T-helper 2 cell (primary cell): ENCODE measurements at regions not wholly inside any gene's neighbourhood (a gene's known extent, or its start where the extent isn't known, plus 50 kb on each side); places are given as distances from the start of the nearest gene placed in this dataset.
"Not testable (repeated sequence)": the region's sequence is repeated elsewhere in the genome, so short reads cannot be mapped to it uniquely, and the experiment has no call there.

Experiments
- DNase-seq, 5 experiments: peaks; one replicate each; pipeline versions ENCODE4 v3.0.0 to v3.0.0-alpha.2; 2012 to 2022

- DNase-seq, result no peak
These were observed 174.4 kb downstream of the RPIA start for GRCh38 chr2:88865801-88866371.

- no peak for DNase-seq
These were observed 175.3 kb downstream of the RPIA start for GRCh38 chr2:88866756-88867155.

- DNase-seq, result no peak
These were observed 177.4 kb downstream of the RPIA start for GRCh38 chr2:88868861-88869260.

GRCh38 chr2:88870267-88870839 lies 178.9 kb downstream of the RPIA start:
- DNase-seq, result no peak

DNA sequence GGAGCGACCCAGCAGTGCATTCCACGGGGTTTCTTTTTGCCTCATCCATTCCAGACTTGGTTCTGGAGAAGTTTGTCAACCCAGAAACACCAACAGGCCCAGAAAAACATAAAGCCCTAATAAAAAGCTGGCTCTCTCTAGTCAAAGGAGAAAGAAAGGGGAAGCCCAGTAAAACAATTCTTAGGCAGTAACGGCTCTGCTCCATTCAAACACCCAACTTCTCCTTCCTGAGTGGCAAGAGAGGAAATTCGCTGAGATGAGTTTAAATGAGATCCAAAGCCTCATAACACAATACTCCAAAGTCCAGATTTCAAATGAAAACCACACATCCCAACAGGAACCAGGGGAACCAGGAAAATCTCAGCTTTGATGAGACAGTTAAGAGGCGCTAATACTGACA lies 179.9 kb downstream of the RPIA start:
- no peak for DNase-seq

DNA sequence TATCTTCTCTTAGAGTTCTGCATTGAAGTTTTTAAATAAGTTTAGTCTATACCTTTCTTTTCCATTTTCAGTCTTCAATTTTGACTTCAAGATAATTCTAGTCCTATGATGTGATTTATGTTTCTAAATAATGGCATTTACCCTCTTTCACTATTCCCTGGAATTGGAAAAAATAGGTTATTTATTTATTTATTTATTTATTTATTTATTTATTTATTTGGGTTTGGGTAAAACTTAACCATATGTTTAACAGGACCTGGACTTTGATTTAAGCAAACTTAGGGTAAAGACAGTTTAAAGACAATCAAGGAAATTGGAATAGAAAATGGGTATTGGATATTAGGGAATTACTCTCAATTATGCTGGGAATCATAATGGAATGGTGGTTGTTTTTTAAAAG lies 182.1 kb downstream of the RPIA start:
- DNase-seq, result no peak

- peak in 2 of 5 experiments; percentile 20 to 55 for DNase-seq
These were observed 182.7 kb downstream of the RPIA start for GRCh38 chr2:88874063-88874657.

DNA sequence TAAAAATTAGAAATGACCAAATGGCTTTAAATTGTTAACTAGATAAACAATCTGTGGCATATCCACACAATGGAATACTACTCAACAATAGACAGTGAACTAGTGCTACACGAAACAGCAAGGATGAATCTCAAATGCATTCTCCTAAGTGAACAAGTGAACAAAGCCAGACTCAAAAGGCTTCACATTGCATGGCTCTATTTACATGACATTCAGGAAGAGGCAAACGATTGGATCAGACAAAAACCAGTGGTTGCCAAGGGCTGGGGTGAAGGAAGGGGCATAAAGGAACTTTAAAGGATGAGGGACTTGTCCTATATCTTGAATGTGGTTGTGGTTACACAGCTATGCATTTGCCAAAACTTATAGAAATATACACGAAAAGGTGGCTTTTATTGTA lies 184.3 kb downstream of the RPIA start:
- DNase-seq, result no peak

DNA sequence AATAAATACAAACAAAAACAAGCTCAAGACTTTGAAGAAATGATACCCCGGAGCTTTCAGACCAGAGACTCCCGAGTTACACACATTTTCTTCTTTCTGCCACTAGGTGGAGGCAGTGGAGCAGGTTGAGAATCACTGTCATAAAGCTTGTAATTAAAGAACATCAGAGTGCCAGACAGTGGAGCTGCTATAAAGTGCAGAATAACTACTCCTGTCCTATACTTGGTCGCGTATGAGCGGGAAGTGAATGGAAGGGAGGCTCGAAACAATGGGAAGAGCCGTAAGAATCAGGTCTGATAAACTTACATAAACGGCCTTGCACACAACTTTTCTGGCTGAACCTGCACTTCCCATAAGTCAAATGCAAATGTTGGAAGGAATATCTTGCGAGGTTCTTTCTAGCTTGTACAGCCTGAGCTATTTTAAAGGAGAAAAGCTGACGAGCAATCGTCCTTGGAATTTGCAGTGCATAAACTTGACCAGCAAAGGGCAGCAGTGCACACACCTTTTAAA lies 189.0 kb downstream of the RPIA start:
- DNase-seq, result peak in 1 of 5 experiments; percentile 51

DNA sequence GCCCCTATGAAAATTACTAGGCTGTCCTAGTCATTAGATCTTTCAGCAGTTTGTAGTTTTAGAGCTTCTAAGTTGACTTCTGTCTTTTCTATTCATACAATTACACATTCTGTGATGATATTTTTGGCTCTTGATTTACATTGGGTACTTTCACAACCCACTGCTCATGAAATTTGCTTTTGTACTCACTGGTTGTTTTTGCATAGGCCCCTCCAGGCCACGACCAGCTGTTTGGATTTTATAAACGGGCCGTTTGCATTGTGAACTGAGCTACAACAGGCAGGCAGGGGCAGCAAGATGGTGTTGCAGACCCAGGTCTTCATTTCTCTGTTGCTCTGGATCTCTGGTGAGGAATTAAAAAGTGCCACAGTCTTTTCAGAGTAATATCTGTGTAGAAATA lies 193.8 kb downstream of the RPIA start:
- no peak for DNase-seq

DNA sequence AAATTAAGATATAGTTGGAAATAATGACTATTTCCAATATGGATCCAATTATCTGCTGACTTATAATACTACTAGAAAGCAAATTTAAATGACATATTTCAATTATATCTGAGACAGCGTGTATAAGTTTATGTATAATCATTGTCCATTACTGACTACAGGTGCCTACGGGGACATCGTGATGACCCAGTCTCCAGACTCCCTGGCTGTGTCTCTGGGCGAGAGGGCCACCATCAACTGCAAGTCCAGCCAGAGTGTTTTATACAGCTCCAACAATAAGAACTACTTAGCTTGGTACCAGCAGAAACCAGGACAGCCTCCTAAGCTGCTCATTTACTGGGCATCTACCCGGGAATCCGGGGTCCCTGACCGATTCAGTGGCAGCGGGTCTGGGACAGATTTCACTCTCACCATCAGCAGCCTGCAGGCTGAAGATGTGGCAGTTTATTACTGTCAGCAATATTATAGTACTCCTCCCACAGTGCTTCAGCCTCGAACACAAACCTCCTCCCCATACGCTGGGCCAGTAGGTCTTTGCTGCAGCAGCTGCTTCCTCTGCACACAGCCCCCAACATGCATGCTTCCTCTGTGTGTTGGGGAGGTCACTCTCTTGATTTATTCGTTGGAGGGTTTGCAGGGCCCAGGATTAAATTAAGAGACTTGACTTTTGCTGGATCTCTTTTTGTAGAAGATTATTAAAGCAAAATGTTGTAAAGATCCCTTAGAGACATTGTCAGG lies 194.4 kb downstream of the RPIA start:
- DNase-seq, result no peak

DNA sequence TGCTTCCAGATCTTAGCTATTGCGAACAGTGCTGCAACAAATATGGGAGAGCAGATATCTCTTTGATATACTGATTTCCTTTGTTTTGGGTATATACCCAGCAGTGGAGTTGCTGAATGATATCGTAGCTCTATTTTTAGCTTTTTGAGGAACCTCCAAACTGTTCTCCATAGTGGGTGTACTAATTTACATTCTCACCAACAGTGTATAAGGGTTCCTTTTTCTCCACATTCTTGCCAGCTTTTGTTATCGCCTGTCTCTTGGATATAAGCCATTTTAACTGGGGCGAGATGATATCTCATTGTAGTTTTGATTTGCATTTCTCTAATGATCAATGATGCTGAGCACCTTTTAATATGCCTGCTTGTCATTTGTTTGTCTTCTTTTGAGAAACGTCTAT lies 196.0 kb downstream of the RPIA start:
- DNase-seq, result not testable (repeated sequence)

DNA sequence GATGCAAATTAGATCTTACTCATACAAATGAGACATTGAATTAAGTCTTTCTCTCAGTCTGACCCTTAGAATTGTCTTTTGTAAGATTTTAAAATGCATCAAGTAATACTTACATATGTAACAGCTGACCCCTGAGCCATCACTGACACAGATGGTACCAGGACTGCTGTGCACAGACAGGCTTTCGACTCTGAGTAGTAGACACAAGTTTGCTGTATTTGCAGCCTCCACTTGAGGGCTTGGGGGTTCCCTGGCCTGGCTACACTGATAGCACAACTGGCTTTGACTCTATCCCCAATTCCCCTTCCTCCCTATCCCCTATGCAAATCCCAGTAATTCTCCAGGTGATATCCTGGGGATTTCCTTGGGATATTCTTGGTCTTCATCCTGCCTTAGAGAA lies 200.7 kb downstream of the RPIA start:
- no peak for DNase-seq

DNA sequence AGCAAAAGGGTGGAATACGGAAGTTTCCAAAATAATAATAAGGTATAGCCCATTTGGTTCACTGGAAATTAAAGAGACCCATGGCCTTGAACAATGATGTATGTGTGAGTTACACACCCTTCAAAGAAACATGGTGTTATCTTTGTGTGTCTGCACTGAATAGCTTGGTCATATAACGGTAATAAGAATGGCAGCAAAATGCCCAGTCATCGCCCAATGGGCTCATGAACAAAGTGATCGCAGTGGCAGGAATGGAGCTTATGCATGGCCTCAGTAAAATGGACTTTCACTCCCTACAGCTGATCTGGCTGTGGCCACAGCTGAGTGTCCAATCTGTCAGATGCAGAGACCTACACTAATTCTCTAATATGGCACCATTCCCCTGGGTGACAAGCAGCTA lies 201.3 kb downstream of the RPIA start:
- DNase-seq, result no peak

- no peak for DNase-seq
These were observed 205.5 kb downstream of the RPIA start for GRCh38 chr2:88896971-88897370.

GRCh38 chr2:88897715-88898114 lies 206.2 kb downstream of the RPIA start:
- no peak for DNase-seq

- DNase-seq, result peak in 1 of 5 experiments; percentile 21
These were observed 212.4 kb downstream of the RPIA start for GRCh38 chr2:88903749-88904353.

DNA sequence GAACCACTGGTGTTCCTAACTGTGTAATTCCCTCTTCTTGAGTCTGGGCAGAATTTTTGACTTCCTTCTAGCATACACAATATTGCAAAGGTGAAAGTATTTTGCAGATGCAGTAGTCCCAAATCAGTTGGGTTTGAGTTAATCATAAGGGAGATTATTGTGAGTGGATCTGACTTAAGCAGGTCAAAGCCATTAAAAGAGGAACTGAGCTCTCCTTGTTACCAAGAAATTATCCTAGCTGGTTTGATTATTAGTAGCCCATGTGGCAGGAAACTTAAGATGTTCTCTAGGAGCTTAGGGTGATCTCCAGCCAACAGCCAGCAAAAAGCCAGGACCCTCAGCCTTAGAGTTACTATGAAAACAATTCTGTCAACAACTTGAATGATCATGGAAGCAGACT lies 221.8 kb downstream of the RPIA start:
- no peak for DNase-seq

DNA sequence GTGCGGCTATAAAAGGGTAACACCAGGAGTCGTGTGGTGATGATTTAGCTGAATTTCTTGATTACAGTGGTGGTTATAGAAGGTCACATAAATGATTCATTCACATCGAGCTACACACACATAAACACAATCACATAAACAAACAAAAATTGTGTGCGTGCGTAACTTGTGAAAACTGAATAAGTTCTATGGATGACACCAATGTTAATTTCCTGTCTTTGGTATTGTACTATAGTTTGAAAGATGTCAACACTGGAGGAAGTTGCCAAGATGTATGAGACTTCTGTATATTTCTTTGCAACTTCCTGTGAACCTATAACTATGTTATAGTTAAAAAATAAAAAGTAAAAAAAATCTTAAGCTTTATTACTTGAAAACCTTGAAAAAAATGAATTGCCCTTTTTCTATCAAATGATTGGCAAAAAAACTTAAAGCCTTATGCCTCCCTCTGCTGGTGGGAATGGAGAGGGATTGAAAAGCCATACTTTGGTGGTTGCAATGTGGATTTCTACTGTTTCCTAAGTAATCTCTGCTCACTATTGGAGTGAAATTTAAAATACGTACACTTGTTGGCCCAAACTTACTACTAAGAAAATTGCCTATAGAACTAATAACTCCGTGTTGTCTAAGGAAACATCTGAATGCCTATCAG lies 227.7 kb downstream of the RPIA start:
- DNase-seq, result no peak

DNA sequence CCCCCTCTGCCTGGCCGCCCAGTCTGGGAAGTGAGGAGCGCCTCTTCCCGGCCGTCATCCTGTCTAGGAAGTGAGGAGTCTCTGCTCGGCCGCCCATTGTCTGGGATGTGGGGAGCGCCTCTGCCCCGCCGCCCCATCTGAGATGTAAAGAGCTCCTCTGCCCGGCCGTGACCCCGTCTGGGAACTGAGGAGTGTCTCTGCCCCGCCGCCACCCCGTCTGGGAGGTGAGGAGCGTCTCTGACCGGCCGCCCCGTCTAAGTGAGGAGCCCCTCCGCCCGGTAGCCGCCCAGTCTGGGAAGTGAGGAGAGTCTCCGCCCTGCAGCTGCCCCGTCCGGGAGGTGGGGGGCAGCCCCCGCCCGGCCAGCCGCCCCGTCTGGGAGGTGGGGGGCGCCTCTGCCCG lies 228.9 kb downstream of the RPIA start:
- DNase-seq, result not testable (repeated sequence)

- no peak for DNase-seq
These were observed 233.1 kb downstream of the RPIA start for GRCh38 chr2:88924533-88924932.

- no peak for DNase-seq
These were observed 234.4 kb downstream of the RPIA start for GRCh38 chr2:88925770-88926462.
